Neural crest cell (in vitro differentiated cells): ENCODE measurements at regions not wholly inside any gene's neighbourhood (a gene's known extent, or its start where the extent isn't known, plus 50 kb on each side); places are given as distances from the start of the nearest gene placed in this dataset.
A peak's percentile ranks its signal among the peaks of the same experiment; 100 is the strongest.

Experiments
- DNase-seq: peaks from one replicate; pipeline ENCODE4 v3.0.0; 2021; ENCODE audit warnings: low read depth, mixed read lengths, low spot score
- H3K27ac Mint-ChIP-seq: one replicate; pipeline ENCODE4 v1.8.0; 2021; ENCODE audit warnings: mild to moderate bottlenecking, mixed read lengths; ENCODE audit not compliant: unreplicated experiment
- H3K27me3 Mint-ChIP-seq: 2 replicates; pipeline ENCODE4 v1.8.0; 2021; ENCODE audit warnings: low read depth, mild to moderate bottlenecking, mixed read lengths
- H3K36me3 Mint-ChIP-seq: 2 replicates; pipeline ENCODE4 v1.8.0; 2021; ENCODE audit warnings: low read depth, mild to moderate bottlenecking, mixed read lengths
- H3K4me1 Mint-ChIP-seq: 2 replicates; pipeline ENCODE4 v1.8.0; 2021; ENCODE audit warnings: mixed read lengths
- H3K4me3 Mint-ChIP-seq: one replicate; pipeline ENCODE4 v1.8.0; 2021; ENCODE audit warnings: mild to moderate bottlenecking, mixed read lengths
- H3K9me3 Mint-ChIP-seq: 2 replicates; pipeline ENCODE4 v1.8.0; 2021; ENCODE audit warnings: mixed read lengths
- CTCF ChIP-seq: fragments of 200-600 bp; sonication (generic); conservative IDR thresholded peaks from 2 replicates; pipeline ENCODE4 v1.5.0; 2021; ENCODE audit warnings: antibody characterized with exemption, mild to moderate bottlenecking

- Mint-ChIP-seq H3K36me3 (peaks cover 3% of the 10 kb centered on the region), H3K4me3 (no peak overlapping the region), H3K4me1 (no peaks in the 10 kb centered on the region), H3K27me3 (no peaks in the 10 kb centered on the region), H3K27ac (no peak overlapping the region), H3K9me3 (peaks cover 3% of the 10 kb centered on the region)
- TF ChIP-seq CTCF, result no peak
- no peak for DNase-seq
Measured at GRCh38 chr4:102423375-102423774, 77.8 kb upstream of the NFKB1 start.

GRCh38 chr4:102427371-102427998, 73.7 kb upstream of the NFKB1 start:
- Mint-ChIP-seq H3K9me3 (peaks cover 3% of the 10 kb centered on the region), H3K27me3 (no peaks in the 10 kb centered on the region), H3K27ac (no peak overlapping the region), H3K4me3 (no peak overlapping the region), H3K4me1 (peaks cover 13% of the 10 kb centered on the region), H3K36me3 (peaks cover 8% of the 10 kb centered on the region)
- no peak for TF ChIP-seq CTCF
- DNase-seq, result no peak

GRCh38 chr4:102428122-102428521, 73.0 kb upstream of the NFKB1 start:
- no peak for DNase-seq
- no peak for TF ChIP-seq CTCF
- peaks cover 13% of the 10 kb centered on the region for H3K4me1 Mint-ChIP-seq
- H3K27ac Mint-ChIP-seq, result no peak overlapping the region
- peaks cover 3% of the 10 kb centered on the region for H3K9me3 Mint-ChIP-seq
- peaks cover 8% of the 10 kb centered on the region for H3K36me3 Mint-ChIP-seq
- peak overlapping the region; percentile 24 for H3K4me3 Mint-ChIP-seq
- no peaks in the 10 kb centered on the region for H3K27me3 Mint-ChIP-seq

GRCh38 chr4:102429553-102429952, 71.6 kb upstream of the NFKB1 start:
- Mint-ChIP-seq H3K27ac (no peak overlapping the region), H3K4me3 (peak overlapping the region; percentile 66), H3K9me3 (peaks cover 4% of the 10 kb centered on the region), H3K4me1 (peaks cover 13% of the 10 kb centered on the region), H3K36me3 (peaks cover 8% of the 10 kb centered on the region), H3K27me3 (no peaks in the 10 kb centered on the region)
- TF ChIP-seq CTCF, result no peak
- DNase-seq, result no peak

GRCh38 chr4:102430461-102430910, 70.7 kb upstream of the NFKB1 start:
- peaks cover 13% of the 10 kb centered on the region for H3K4me1 Mint-ChIP-seq
- H3K27me3 Mint-ChIP-seq, result no peaks in the 10 kb centered on the region
- peaks cover 5% of the 10 kb centered on the region for H3K36me3 Mint-ChIP-seq
- H3K9me3 Mint-ChIP-seq, result peaks cover 2% of the 10 kb centered on the region
- no peak for TF ChIP-seq CTCF
- no peak for DNase-seq
- H3K27ac Mint-ChIP-seq, result peak overlapping the region; percentile 98
- peak overlapping the region; percentile 94 for H3K4me3 Mint-ChIP-seq
